ENCODE measurements at regions not wholly inside any gene's neighbourhood (a gene's known extent, or its start where the extent isn't known, plus 50 kb on each side); places are given as distances from the start of the nearest gene placed in this dataset.

DNA sequence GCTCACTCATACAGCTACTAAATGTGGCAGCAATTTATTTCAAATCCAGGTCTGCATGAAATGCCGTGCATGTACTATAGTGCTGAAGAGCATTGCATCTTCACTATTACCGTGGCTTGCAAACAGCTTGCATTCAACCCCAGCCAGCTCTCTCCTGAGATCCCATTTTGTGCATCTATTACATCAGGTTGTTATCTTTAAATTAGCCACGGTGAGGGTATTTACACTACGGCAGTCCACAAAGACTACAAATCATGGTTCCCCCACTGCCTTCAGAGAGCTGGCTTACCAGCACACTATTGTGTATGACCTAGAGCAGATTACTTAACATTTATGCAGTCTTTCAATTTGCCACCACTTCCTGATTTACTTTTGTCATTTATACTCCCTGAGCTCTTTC, 621.3 kb upstream of the LRATD1 start:
- TF ChIP-seq POLR2A (IDR thresholded peaks at IDR 0.05) (no peak), CTCF (IDR thresholded peaks at IDR 0.05) (no peak), POLR2AphosphoS5 (IDR thresholded peaks at IDR 0.05) (no peak), EP300 (IDR thresholded peaks at IDR 0.05; ENCODE audit: low read depth) (no peak)
- no peak for DNase-seq
- intact Hi-C loops (cut with DNase I; ENCODE audit: low total_unique reads): loop anchor here (1.0 kb wide), 1 partner anchor 23 kb away; no protein-coding TSS in a partner anchor
- H3K4me1 ChIP-seq: no peaks in the 10 kb centered on the region
- no peaks in the 10 kb centered on the region for H3K36me3 ChIP-seq
- in situ Hi-C loops (cut with MboI; ENCODE audit: low pct_ligation_motif_present in 1 of 4, low pct_unique_long_range_greater_than_20kb in 1 of 4, low sequenced_read_pairs in 3 of 4): no loop called here
- H3K27me3 ChIP-seq: no peaks in the 10 kb centered on the region
- no peaks in the 10 kb centered on the region for H3K9me3 ChIP-seq
- no peak overlapping the region for H3K4me3 ChIP-seq
- WGBS, 2 donors (ENCODE audit: low coverage in 1 of 2): 79 to 82% methylated on average over 4 of the region's 4 CpGs
- H3K27ac ChIP-seq: no peak overlapping the region

- in situ Hi-C loops (cut with MboI; ENCODE audit: low pct_ligation_motif_present in 1 of 4, low pct_unique_long_range_greater_than_20kb in 1 of 4, low sequenced_read_pairs in 3 of 4): no loop called here
These were observed 617.3 kb upstream of the LRATD1 start for GRCh38 chr2:14015113-14015630.

GRCh38 chr2:14016289-14016955, 616.1 kb upstream of the LRATD1 start:
- Histone ChIP-seq H3K4me1 (no peaks in the 10 kb centered on the region), H3K27me3 (no peaks in the 10 kb centered on the region), H3K27ac (no peak overlapping the region), H3K4me3 (no peak overlapping the region), H3K9me3 (no peaks in the 10 kb centered on the region), H3K36me3 (no peaks in the 10 kb centered on the region)
- in situ Hi-C loops (cut with MboI; ENCODE audit: low pct_ligation_motif_present in 1 of 4, low pct_unique_long_range_greater_than_20kb in 1 of 4, low sequenced_read_pairs in 3 of 4) (no loop called here), intact Hi-C loops (cut with DNase I; ENCODE audit: low total_unique reads) (loop anchor here (5.0 kb wide), 1 partner anchor 1431 kb away; no protein-coding TSS in a partner anchor)
- TF ChIP-seq CTCF (IDR thresholded peaks at IDR 0.05) (no peak), EP300 (IDR thresholded peaks at IDR 0.05; ENCODE audit: low read depth) (no peak), POLR2A (IDR thresholded peaks at IDR 0.05) (no peak), POLR2AphosphoS5 (IDR thresholded peaks at IDR 0.05) (no peak)
- DNase-seq: no peak

More at GRCh38 chr2:14015113-14015630, 617.3 kb upstream of the LRATD1 start:
- Histone ChIP-seq H3K36me3 (no peaks in the 10 kb centered on the region), H3K4me1 (no peaks in the 10 kb centered on the region), H3K9me3 (no peaks in the 10 kb centered on the region), H3K27ac (no peak overlapping the region), H3K4me3 (no peak overlapping the region), H3K27me3 (no peaks in the 10 kb centered on the region)
- no peak for TF ChIP-seq POLR2A (IDR thresholded peaks at IDR 0.05)
- TF ChIP-seq CTCF (IDR thresholded peaks at IDR 0.05): no peak
- TF ChIP-seq POLR2AphosphoS5 (IDR thresholded peaks at IDR 0.05): no peak
- no peak for TF ChIP-seq EP300 (IDR thresholded peaks at IDR 0.05; ENCODE audit: low read depth)
- intact Hi-C loops (cut with DNase I; ENCODE audit: low total_unique reads): loop anchor here (5.0 kb wide), 1 partner anchor 1432 kb away; no protein-coding TSS in a partner anchor
- no peak for DNase-seq
- WGBS, 2 donors (ENCODE audit: low coverage in 1 of 2): 48 to 60% methylated on average over 3 to 4 of the region's 4 CpGs

- intact Hi-C loops (cut with DNase I; ENCODE audit: low total_unique reads) (loop anchor here (5.0 kb wide), 1 partner anchor 1429 kb away; no protein-coding TSS in a partner anchor), in situ Hi-C loops (cut with MboI; ENCODE audit: low pct_ligation_motif_present in 1 of 4, low pct_unique_long_range_greater_than_20kb in 1 of 4, low sequenced_read_pairs in 3 of 4) (no loop called here)
These were observed 613.9 kb upstream of the LRATD1 start for GRCh38 chr2:14018620-14019019.

More at GRCh38 chr2:14018620-14019019, 613.9 kb upstream of the LRATD1 start:
- Histone ChIP-seq H3K9me3 (no peaks in the 10 kb centered on the region), H3K4me3 (no peak overlapping the region), H3K4me1 (no peaks in the 10 kb centered on the region), H3K27ac (no peak overlapping the region), H3K27me3 (no peaks in the 10 kb centered on the region), H3K36me3 (no peaks in the 10 kb centered on the region)
- DNase-seq: no peak
- TF ChIP-seq POLR2A (IDR thresholded peaks at IDR 0.05): no peak
- no peak for TF ChIP-seq CTCF (IDR thresholded peaks at IDR 0.05)
- no peak for TF ChIP-seq EP300 (IDR thresholded peaks at IDR 0.05; ENCODE audit: low read depth)
- TF ChIP-seq POLR2AphosphoS5 (IDR thresholded peaks at IDR 0.05): no peak
- 86 to 90% methylated on average over 4 of the region's 4 CpGs for WGBS, 2 donors (ENCODE audit: low coverage in 1 of 2)
